GM23338 (cell line): ENCODE measurements at regions not wholly inside any gene's neighbourhood (a gene's known extent, or its start where the extent isn't known, plus 50 kb on each side); places are given as distances from the start of the nearest gene placed in this dataset.

Experiments
- CREB1 ChIP-seq: fragments of 250-450 bp; sonication (Bioruptor Pico); IDR thresholded peaks from 2 replicates; pipeline ENCODE4 v1.5.0; 2020; ENCODE audit warnings: low read depth, mild to moderate bottlenecking, moderate library complexity
- EZH2 ChIP-seq: fragments of 200-600 bp; sonication (generic); IDR thresholded peaks from one replicate; pipeline ENCODE4 v1.8.0; 2017; ENCODE audit warnings: antibody characterized with exemption, mild to moderate bottlenecking, low read depth; ENCODE audit not compliant: unreplicated experiment
- EZH2phosphoT487 ChIP-seq: fragments of 200-600 bp; sonication (generic); IDR thresholded peaks from one replicate; pipeline ENCODE4 v1.8.1; 2018; ENCODE audit warnings: antibody characterized with exemption; ENCODE audit not compliant: unreplicated experiment
- JUNB ChIP-seq: IDR thresholded peaks from one replicate; pipeline ENCODE4 v1.6.1; 2016; ENCODE audit warnings: antibody characterized with exemption; ENCODE audit not compliant: unreplicated experiment
- POLR2AphosphoS5 ChIP-seq: IDR thresholded peaks from 2 replicates; pipeline ENCODE4 v1.6.1; 2016; ENCODE audit warnings: antibody characterized with exemption, low read depth
- STAT1 ChIP-seq: IDR thresholded peaks from one replicate; pipeline ENCODE4 v1.6.1; 2016; ENCODE audit warnings: antibody characterized with exemption; ENCODE audit not compliant: unreplicated experiment
- ZNF331 ChIP-seq: fragments of 250-450 bp; sonication (Bioruptor Pico); IDR thresholded peaks from 2 replicates; pipeline ENCODE4 v1.5.0; 2020; ENCODE audit warnings: low read depth, mild to moderate bottlenecking, moderate library complexity
- TF ChIP-seq, protein P1 (sequence below), 2 experiments: fragments of 200-600 bp in 1 of 2; sonication (generic) in 1 of 2; conservative IDR thresholded peaks; 2 replicates each; pipeline versions ENCODE4 v1.5.1 to v1.6.1; 2016 to 2017; ENCODE audit warnings: antibody characterized with exemption in 2 of 2, low read depth in 2 of 2, mild to moderate bottlenecking in 2 of 2, moderate library complexity in 1 of 2
- TF ChIP-seq, protein P2 (sequence below): IDR thresholded peaks from one replicate; pipeline ENCODE4 v1.6.1; 2018; ENCODE audit warnings: antibody characterized with exemption; ENCODE audit not compliant: unreplicated experiment
- TF ChIP-seq, protein P3 (sequence below): fragments of 250-450 bp; sonication (Bioruptor Pico); IDR thresholded peaks from 2 replicates; pipeline ENCODE4 v1.5.0; 2020; ENCODE audit warnings: mild to moderate bottlenecking, moderate library complexity

DNA sequence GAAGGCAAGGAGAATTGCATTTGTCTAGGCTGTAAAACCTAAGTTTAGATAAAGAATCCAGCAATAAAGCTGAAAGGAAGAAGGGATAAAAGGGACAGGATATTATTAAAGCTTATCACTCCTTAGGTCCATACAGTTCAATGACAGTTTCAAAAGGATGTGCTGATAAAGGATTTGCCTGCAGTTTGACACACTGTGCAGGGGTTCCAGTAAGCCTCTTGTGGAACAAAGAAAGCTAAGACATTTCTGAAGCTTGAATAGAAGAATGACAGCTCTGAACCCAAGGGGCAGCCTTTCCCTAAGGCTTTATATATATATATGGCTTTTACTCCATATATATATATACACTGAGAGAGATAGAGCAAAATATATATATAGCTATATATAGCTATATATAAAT is 276.8 kb upstream of the GRM3 start:
- TF ChIP-seq, protein P1, sequence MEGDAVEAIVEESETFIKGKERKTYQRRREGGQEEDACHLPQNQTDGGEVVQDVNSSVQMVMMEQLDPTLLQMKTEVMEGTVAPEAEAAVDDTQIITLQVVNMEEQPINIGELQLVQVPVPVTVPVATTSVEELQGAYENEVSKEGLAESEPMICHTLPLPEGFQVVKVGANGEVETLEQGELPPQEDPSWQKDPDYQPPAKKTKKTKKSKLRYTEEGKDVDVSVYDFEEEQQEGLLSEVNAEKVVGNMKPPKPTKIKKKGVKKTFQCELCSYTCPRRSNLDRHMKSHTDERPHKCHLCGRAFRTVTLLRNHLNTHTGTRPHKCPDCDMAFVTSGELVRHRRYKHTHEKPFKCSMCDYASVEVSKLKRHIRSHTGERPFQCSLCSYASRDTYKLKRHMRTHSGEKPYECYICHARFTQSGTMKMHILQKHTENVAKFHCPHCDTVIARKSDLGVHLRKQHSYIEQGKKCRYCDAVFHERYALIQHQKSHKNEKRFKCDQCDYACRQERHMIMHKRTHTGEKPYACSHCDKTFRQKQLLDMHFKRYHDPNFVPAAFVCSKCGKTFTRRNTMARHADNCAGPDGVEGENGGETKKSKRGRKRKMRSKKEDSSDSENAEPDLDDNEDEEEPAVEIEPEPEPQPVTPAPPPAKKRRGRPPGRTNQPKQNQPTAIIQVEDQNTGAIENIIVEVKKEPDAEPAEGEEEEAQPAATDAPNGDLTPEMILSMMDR (conservative IDR thresholded peaks at IDR 0.05; ENCODE audit: low read depth in 2 of 2): no peak
- TF ChIP-seq POLR2AphosphoS5 (no peak), EZH2phosphoT487 (no peak), CREB1 (CRISPR knock-in tag) (no peak), EZH2 (no peak), ZNF331 (no peak), JUNB (no peak), STAT1 (no peak)
- TF ChIP-seq, protein P2, sequence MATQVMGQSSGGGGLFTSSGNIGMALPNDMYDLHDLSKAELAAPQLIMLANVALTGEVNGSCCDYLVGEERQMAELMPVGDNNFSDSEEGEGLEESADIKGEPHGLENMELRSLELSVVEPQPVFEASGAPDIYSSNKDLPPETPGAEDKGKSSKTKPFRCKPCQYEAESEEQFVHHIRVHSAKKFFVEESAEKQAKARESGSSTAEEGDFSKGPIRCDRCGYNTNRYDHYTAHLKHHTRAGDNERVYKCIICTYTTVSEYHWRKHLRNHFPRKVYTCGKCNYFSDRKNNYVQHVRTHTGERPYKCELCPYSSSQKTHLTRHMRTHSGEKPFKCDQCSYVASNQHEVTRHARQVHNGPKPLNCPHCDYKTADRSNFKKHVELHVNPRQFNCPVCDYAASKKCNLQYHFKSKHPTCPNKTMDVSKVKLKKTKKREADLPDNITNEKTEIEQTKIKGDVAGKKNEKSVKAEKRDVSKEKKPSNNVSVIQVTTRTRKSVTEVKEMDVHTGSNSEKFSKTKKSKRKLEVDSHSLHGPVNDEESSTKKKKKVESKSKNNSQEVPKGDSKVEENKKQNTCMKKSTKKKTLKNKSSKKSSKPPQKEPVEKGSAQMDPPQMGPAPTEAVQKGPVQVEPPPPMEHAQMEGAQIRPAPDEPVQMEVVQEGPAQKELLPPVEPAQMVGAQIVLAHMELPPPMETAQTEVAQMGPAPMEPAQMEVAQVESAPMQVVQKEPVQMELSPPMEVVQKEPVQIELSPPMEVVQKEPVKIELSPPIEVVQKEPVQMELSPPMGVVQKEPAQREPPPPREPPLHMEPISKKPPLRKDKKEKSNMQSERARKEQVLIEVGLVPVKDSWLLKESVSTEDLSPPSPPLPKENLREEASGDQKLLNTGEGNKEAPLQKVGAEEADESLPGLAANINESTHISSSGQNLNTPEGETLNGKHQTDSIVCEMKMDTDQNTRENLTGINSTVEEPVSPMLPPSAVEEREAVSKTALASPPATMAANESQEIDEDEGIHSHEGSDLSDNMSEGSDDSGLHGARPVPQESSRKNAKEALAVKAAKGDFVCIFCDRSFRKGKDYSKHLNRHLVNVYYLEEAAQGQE: no peak
- TF ChIP-seq, protein P3, sequence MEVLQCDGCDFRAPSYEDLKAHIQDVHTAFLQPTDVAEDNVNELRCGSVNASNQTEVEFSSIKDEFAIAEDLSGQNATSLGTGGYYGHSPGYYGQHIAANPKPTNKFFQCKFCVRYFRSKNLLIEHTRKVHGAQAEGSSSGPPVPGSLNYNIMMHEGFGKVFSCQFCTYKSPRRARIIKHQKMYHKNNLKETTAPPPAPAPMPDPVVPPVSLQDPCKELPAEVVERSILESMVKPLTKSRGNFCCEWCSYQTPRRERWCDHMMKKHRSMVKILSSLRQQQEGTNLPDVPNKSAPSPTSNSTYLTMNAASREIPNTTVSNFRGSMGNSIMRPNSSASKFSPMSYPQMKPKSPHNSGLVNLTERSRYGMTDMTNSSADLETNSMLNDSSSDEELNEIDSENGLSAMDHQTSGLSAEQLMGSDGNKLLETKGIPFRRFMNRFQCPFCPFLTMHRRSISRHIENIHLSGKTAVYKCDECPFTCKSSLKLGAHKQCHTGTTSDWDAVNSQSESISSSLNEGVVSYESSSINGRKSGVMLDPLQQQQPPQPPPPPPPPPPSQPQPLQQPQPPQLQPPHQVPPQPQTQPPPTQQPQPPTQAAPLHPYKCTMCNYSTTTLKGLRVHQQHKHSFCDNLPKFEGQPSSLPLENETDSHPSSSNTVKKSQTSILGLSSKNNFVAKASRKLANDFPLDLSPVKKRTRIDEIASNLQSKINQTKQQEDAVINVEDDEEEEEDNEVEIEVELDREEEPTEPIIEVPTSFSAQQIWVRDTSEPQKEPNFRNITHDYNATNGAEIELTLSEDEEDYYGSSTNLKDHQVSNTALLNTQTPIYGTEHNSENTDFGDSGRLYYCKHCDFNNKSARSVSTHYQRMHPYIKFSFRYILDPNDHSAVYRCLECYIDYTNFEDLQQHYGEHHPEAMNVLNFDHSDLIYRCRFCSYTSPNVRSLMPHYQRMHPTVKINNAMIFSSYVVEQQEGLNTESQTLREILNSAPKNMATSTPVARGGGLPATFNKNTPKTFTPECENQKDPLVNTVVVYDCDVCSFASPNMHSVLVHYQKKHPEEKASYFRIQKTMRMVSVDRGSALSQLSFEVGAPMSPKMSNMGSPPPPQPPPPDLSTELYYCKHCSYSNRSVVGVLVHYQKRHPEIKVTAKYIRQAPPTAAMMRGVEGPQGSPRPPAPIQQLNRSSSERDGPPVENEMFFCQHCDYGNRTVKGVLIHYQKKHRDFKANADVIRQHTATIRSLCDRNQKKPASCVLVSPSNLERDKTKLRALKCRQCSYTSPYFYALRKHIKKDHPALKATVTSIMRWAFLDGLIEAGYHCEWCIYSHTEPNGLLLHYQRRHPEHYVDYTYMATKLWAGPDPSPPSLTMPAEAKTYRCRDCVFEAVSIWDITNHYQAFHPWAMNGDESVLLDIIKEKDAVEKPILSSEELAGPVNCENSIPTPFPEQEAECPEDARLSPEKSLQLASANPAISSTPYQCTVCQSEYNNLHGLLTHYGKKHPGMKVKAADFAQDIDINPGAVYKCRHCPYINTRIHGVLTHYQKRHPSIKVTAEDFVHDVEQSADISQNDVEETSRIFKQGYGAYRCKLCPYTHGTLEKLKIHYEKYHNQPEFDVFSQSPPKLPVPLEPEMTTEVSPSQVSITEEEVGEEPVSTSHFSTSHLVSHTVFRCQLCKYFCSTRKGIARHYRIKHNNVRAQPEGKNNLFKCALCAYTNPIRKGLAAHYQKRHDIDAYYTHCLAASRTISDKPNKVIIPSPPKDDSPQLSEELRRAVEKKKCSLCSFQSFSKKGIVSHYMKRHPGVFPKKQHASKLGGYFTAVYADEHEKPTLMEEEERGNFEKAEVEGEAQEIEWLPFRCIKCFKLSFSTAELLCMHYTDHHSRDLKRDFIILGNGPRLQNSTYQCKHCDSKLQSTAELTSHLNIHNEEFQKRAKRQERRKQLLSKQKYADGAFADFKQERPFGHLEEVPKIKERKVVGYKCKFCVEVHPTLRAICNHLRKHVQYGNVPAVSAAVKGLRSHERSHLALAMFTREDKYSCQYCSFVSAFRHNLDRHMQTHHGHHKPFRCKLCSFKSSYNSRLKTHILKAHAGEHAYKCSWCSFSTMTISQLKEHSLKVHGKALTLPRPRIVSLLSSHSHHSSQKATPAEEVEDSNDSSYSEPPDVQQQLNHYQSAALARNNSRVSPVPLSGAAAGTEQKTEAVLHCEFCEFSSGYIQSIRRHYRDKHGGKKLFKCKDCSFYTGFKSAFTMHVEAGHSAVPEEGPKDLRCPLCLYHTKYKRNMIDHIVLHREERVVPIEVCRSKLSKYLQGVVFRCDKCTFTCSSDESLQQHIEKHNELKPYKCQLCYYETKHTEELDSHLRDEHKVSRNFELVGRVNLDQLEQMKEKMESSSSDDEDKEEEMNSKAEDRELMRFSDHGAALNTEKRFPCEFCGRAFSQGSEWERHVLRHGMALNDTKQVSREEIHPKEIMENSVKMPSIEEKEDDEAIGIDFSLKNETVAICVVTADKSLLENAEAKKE (CRISPR knock-in tag): no peak
